ACC112 (cell line): ENCODE measurements at regions not wholly inside any gene's neighbourhood (a gene's known extent, or its start where the extent isn't known, plus 50 kb on each side); places are given as distances from the start of the nearest gene placed in this dataset.

Source experiments
- H2AFZ ChIP-seq: fragments of 200-600 bp; sonication (generic); one replicate; pipeline ENCODE4 v1.6.0; 2017; ENCODE audit warnings: antibody characterized with exemption, low read length; ENCODE audit not compliant: unreplicated experiment
- H3K27ac ChIP-seq: fragments of 200-600 bp; sonication (generic); 2 replicates; pipeline ENCODE4 v1.5.1; 2014; ENCODE audit warnings: low read depth, mild to moderate bottlenecking, antibody characterized with exemption, low read length, moderate library complexity
- H3K27me3 ChIP-seq: fragments of 200-600 bp; sonication (generic); 2 replicates; pipeline ENCODE4 v1.6.1; 2014; ENCODE audit warnings: mild to moderate bottlenecking, antibody characterized with exemption, low read length, moderate library complexity, mixed read lengths; ENCODE audit not compliant: insufficient read depth
- H3K36me3 ChIP-seq: fragments of 200-600 bp; sonication (generic); 2 replicates; pipeline ENCODE4 v1.6.1; 2016; ENCODE audit warnings: mild to moderate bottlenecking, antibody characterized with exemption, low read length, moderate library complexity, mixed read lengths; ENCODE audit not compliant: insufficient read depth
- H3K4me1 ChIP-seq: fragments of 200-600 bp; sonication (generic); one replicate; pipeline ENCODE4 v1.6.1; 2016; ENCODE audit warnings: low read length, mixed read lengths; ENCODE audit not compliant: insufficient read depth, unreplicated experiment, control insufficient read depth
- H3K4me3 ChIP-seq: fragments of 200-600 bp; sonication (generic); 2 replicates; pipeline ENCODE4 v1.5.1; 2014; ENCODE audit warnings: mild to moderate bottlenecking, low read depth, low read length
- H3K79me2 ChIP-seq: fragments of 200-600 bp; sonication (generic); one replicate; pipeline ENCODE4 v1.6.0; 2016; ENCODE audit warnings: low read length; ENCODE audit not compliant: control insufficient read depth, unreplicated experiment, insufficient read depth

- H3K27ac ChIP-seq = no peak overlapping the region
- no peaks in the 10 kb centered on the region for H3K36me3 ChIP-seq
- no peak overlapping the region for H2AFZ ChIP-seq
- H3K79me2 ChIP-seq = no peaks in the 10 kb centered on the region
- H3K27me3 ChIP-seq = no peaks in the 10 kb centered on the region
- no peaks in the 10 kb centered on the region for H3K4me1 ChIP-seq
- H3K4me3 ChIP-seq = no peak overlapping the region
Measured at GRCh38 chr11:80625563-80625962, 1184.7 kb upstream of the TENM4 start.

GRCh38 chr11:80621871-80622270, 1181.0 kb upstream of the TENM4 start:
- H3K27ac ChIP-seq = no peak overlapping the region
- H3K79me2 ChIP-seq = no peaks in the 10 kb centered on the region
- no peak overlapping the region for H3K4me3 ChIP-seq
- H3K4me1 ChIP-seq = no peaks in the 10 kb centered on the region
- H3K36me3 ChIP-seq = no peaks in the 10 kb centered on the region
- no peaks in the 10 kb centered on the region for H3K27me3 ChIP-seq
- no peak overlapping the region for H2AFZ ChIP-seq

GRCh38 chr11:80620867-80621266, 1180.0 kb upstream of the TENM4 start:
- H3K36me3 ChIP-seq = no peaks in the 10 kb centered on the region
- H3K27ac ChIP-seq = no peak overlapping the region
- no peaks in the 10 kb centered on the region for H3K79me2 ChIP-seq
- H3K27me3 ChIP-seq = no peaks in the 10 kb centered on the region
- H2AFZ ChIP-seq = no peak overlapping the region
- no peak overlapping the region for H3K4me3 ChIP-seq
- H3K4me1 ChIP-seq = no peaks in the 10 kb centered on the region

- Histone ChIP-seq H3K36me3 (no peaks in the 10 kb centered on the region), H3K4me1 (no peaks in the 10 kb centered on the region), H3K27me3 (no peaks in the 10 kb centered on the region), H2AFZ (no peak overlapping the region), H3K4me3 (no peak overlapping the region), H3K27ac (no peak overlapping the region), H3K79me2 (no peaks in the 10 kb centered on the region)
Measured at GRCh38 chr11:80617156-80617555, 1176.3 kb upstream of the TENM4 start.

- H3K36me3 ChIP-seq = no peaks in the 10 kb centered on the region
- H3K79me2 ChIP-seq = no peaks in the 10 kb centered on the region
- H3K27ac ChIP-seq = no peak overlapping the region
- no peak overlapping the region for H3K4me3 ChIP-seq
- H3K27me3 ChIP-seq = no peaks in the 10 kb centered on the region
- no peaks in the 10 kb centered on the region for H3K4me1 ChIP-seq
- H2AFZ ChIP-seq = no peak overlapping the region
Measured at GRCh38 chr11:80616070-80616800, 1175.4 kb upstream of the TENM4 start.

- Histone ChIP-seq H3K27ac (no peak overlapping the region), H3K79me2 (no peaks in the 10 kb centered on the region), H2AFZ (no peak overlapping the region), H3K4me1 (no peaks in the 10 kb centered on the region), H3K27me3 (no peaks in the 10 kb centered on the region), H3K4me3 (no peak overlapping the region), H3K36me3 (no peaks in the 10 kb centered on the region)
Measured at GRCh38 chr11:80613655-80614054, 1172.8 kb upstream of the TENM4 start.

- Histone ChIP-seq H2AFZ (no peak overlapping the region), H3K36me3 (no peaks in the 10 kb centered on the region), H3K27ac (no peak overlapping the region), H3K79me2 (no peaks in the 10 kb centered on the region), H3K4me3 (no peak overlapping the region), H3K27me3 (no peaks in the 10 kb centered on the region), H3K4me1 (no peaks in the 10 kb centered on the region)
Measured at GRCh38 chr11:80610516-80610915, 1169.7 kb upstream of the TENM4 start.

GRCh38 chr11:80603472-80603871, 1162.6 kb upstream of the TENM4 start:
- Histone ChIP-seq H3K4me3 (no peak overlapping the region), H3K79me2 (no peaks in the 10 kb centered on the region), H3K27ac (no peak overlapping the region), H2AFZ (no peak overlapping the region), H3K4me1 (no peaks in the 10 kb centered on the region), H3K36me3 (no peaks in the 10 kb centered on the region), H3K27me3 (no peaks in the 10 kb centered on the region)

- no peak overlapping the region for H3K4me3 ChIP-seq
- H3K27me3 ChIP-seq = no peaks in the 10 kb centered on the region
- H3K27ac ChIP-seq = no peak overlapping the region
- no peaks in the 10 kb centered on the region for H3K79me2 ChIP-seq
- H3K36me3 ChIP-seq = no peaks in the 10 kb centered on the region
- no peak overlapping the region for H2AFZ ChIP-seq
- H3K4me1 ChIP-seq = peaks cover 16% of the 10 kb centered on the region
Measured at GRCh38 chr11:80598905-80599304, 1158.1 kb upstream of the TENM4 start.

GRCh38 chr11:80596291-80596810, 1155.5 kb upstream of the TENM4 start:
- Histone ChIP-seq H3K79me2 (no peaks in the 10 kb centered on the region), H2AFZ (no peak overlapping the region), H3K4me1 (peaks cover 28% of the 10 kb centered on the region), H3K36me3 (no peaks in the 10 kb centered on the region), H3K27me3 (no peaks in the 10 kb centered on the region), H3K27ac (no peak overlapping the region), H3K4me3 (no peak overlapping the region)

GRCh38 chr11:80595011-80595410, 1154.2 kb upstream of the TENM4 start:
- H3K36me3 ChIP-seq = no peaks in the 10 kb centered on the region
- H3K79me2 ChIP-seq = no peaks in the 10 kb centered on the region
- H3K27ac ChIP-seq = peak overlapping the region; percentile 66
- peaks cover 28% of the 10 kb centered on the region for H3K4me1 ChIP-seq
- peak overlapping the region; percentile 45 for H2AFZ ChIP-seq
- H3K4me3 ChIP-seq = peak overlapping the region; percentile 5; the same call in 1 of the 2 replicates
- H3K27me3 ChIP-seq = no peaks in the 10 kb centered on the region
